HG03066 (cell line): ENCODE measurements at regions not wholly inside any gene's neighbourhood (a gene's known extent, or its start where the extent isn't known, plus 50 kb on each side); places are given as distances from the start of the nearest gene placed in this dataset.
"Not testable (repeated sequence)": the region's sequence is repeated elsewhere in the genome, so short reads cannot be mapped to it uniquely, and the experiment has no call there.

Experiments used
- ATAC-seq: cut with Tn5 transposase; IDR thresholded peaks from one replicate; pipeline ENCODE4 v1.9.1; 2021; ENCODE audit warnings: low read depth; ENCODE audit not compliant: unreplicated experiment

DNA sequence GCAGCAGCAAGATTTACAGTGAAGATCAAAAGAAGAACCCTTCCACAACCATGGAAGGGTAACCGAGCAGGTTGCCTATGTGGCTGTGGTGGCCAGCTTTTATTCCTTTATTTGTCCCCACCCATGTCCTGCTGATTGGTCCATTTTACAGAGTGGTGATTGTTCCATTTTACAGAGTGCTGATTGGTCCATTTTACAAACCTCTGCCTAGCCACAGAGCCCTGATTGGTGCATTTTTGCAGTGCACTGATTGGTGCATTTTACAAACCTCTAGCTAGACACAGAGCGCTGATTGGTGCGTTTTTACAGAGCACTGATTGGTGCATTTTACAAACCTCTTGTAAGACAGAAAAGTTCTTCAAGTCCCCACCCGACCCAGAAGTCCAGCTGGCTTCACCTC is 75.8 kb upstream of the MSX2 start:
- not testable (repeated sequence) for ATAC-seq

DNA sequence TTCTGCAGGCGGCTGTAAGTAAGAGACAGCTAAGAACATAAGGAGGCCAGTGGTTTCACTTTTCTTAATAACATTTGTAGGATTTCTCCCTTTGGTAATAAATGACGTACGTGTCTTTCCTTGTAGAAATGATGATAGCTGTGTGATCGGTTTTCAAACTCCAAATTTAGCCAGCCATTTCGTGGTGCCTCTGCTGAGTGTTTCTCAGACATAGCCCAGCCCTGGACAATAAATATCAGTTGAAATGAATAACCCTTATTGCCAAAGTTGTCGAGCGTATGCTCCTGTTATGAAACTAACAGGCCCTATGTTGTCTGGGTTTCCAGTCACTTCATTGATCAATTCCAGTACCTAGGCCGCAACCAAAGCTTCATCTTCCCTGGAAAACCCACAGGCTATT is 75.0 kb upstream of the MSX2 start:
- ATAC-seq = no peak

DNA sequence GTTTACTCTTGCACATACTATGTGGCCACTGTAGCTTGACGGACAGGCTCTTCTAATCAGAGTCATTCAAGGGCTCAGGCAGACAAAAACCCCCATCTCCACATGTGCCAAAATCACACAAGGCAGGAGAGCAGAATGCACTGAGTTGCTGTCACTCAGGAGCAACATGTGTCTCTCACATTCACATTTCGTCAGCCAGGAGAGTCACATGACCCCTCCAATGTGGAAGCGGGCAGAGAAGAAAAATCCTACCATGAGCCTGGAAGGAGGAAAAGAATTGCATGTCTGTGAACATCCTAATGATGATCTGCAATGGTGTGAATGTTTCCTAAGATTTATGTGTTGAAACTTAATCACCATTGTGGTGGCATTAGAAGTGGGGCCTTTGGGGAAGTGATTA is 69.9 kb upstream of the MSX2 start:
- no peak for ATAC-seq

DNA sequence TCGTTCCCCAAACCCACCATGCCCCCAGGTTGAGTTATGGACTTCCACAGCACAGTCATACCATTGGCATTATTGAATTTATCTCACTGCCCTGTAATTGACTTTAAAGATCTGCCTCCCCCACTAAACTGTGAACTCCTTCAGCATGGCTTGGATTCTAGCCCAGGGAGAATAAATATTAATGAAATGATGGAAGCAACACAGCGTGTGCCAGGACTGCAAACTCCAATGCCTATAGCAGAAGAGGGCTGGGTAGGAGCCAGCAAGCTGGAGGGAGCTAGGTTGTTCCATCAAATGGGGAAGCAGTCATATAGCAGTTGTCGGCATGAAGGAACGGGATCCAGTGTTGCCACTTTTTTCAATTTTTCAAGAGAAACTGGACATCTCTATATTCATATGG is 69.0 kb upstream of the MSX2 start:
- ATAC-seq = no peak

DNA sequence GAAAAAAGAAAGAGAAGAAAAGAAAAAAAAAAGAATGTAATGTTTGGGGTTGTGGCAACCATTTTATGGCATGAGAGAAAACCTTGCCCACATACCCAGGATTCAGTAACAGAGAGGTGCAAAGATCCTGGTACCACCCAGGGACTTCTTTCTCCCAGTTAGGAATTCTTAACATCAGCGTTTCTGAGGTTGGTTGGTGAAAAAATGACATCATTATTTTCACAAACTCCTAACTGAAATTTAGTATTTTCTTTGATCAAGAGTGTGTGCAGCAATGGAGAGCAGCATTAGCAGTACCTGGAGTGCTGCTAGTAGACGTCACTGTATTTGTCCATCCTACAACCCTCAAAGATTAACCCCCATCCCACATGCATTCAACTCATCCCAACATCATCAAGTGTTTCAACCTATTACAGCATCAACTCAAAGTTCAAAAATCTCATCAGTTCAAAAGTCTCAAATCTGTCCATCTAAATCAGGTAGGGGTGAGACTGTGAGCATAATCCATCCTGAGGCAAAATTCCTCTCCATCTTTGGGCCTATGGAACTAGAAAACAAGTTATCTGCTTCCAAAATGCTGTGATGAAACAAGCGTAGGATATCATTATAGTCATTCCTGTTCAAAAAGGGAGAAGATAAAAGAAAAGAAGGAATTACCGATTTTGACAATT is 60.1 kb upstream of the MSX2 start:
- no peak for ATAC-seq

DNA sequence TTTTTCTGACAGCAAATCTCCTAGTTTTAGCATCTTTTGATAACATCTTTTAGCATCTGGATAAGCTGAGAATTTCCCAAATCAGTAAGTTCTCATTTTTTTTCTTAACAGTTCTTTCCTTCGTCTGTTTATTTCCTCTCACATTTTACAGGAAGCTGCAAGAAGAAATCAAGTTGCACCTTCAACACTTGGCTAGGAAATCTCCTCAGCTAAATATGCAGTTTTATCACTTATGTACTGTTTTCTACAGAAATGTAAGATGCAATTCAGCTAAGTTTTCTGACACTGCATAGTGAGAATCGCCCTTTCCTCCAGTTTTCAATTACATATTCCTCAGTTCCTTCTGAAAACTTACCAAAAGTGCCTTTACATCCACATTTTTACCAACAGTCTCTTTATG is 59.0 kb upstream of the MSX2 start:
- no peak for ATAC-seq

DNA sequence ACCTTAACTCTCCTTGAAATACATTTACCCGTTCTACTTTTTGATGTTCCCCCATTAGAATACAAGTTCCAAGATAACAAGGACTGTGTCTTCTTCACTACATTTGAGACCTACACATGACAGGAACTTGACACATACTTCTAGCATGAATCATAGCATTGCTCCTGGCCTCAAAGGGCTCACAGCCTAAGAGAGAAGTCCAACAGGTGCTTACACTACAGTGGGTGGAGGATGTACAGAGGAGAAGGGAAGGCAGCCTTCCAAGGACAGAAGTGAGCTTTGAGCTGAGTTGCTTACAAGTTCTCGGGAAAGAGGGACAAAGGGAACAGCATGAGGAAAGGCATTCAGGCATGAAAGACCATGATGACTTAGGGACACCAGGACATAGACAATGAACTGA is 56.9 kb upstream of the MSX2 start:
- ATAC-seq = no peak

DNA sequence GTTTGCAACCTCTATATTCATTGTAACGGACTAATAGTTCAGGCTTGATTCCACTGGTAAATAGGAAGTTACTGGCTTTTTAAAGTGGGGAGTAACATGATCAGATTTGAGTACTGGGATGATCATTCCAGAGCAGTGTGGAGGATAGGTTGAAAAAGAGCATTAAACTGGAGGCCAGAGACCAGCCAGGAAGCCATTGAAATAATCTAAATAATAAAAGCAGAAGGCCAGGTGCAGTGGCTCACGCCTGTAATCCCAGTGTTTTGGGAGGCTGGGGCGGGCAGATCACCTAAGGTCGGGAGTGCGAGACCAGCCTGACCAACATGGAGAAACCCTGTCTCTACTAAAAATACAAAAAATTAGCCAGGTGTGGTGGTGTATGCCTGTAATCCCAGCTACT is 56.0 kb upstream of the MSX2 start:
- no peak for ATAC-seq
